IPS DF 4.7 (cell line): ENCODE measurements at regions not wholly inside any gene's neighbourhood (a gene's known extent, or its start where the extent isn't known, plus 50 kb on each side); places are given as distances from the start of the nearest gene placed in this dataset.
"Not testable (repeated sequence)": the region's sequence is repeated elsewhere in the genome, so short reads cannot be mapped to it uniquely, and the experiment has no call there.

ENCODE experiments used
- DNase-seq: peaks from one replicate; pipeline ENCODE4 v3.0.0-alpha.2; 2013; ENCODE audit warnings: low spot score; ENCODE audit errors: extremely low read depth

DNA sequence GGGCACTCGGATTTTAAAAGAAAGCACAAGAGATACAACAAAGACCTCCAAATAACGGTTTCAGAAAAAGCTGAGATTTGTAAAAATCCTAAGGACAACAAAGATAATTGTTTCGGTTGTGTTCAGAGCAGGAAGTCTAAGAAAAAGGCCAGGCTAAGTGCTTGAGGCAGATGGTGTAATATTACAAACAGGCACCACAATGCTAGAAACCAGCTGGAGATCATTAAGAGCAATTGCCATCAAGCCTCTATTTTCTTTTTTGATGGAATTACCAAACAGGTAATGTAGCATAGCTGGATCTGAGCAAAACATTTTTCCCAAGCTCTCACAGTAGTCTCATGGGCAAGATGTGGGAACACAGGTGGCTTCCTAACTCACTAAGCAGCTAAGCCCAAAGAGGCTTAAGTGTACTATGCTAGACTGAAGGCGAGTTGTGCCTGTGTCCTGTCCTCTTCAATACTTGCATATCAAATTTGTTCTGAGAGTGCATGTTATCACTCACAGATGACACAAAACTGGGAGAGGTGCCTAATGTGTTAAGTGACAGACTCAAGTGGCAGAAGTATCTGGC lies 161.6 kb downstream of the GLUL start:
- DNase-seq, result no peak

- DNase-seq, result no peak
Observed at GRCh38 chr1:182229451-182229850, 162.1 kb downstream of the GLUL start.

DNA sequence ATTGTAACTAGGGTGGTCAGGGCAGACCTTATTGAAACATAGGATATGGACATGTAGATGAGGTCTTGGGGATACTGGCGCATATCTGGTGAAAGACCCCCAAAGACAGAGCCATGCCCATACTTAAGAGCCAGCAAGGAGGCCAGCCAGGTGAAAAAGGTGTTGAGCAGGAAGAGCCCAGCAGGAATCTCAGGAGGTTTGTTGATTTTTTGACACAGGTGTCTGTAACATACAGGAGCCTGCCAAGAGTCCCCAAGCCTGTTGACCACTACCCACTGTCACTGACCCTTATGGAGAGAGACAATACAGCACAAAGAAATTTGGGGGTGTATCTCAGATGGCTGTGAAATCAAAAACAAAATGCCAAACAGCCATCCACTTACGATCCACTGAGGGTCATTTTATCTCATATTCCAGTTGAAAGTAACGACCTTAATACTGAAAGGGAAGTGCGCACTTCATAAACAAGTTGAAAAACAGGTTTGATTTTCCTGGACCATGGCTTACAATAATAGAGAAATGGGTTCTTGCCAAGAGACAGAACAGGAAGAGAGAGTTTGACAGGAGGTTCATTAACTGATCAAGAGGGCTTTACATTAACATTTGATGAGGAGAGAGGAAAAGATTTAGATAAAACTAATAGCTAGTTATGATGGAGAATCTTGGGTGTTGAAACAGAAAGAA lies 163.6 kb downstream of the GLUL start:
- DNase-seq, result no peak

DNA sequence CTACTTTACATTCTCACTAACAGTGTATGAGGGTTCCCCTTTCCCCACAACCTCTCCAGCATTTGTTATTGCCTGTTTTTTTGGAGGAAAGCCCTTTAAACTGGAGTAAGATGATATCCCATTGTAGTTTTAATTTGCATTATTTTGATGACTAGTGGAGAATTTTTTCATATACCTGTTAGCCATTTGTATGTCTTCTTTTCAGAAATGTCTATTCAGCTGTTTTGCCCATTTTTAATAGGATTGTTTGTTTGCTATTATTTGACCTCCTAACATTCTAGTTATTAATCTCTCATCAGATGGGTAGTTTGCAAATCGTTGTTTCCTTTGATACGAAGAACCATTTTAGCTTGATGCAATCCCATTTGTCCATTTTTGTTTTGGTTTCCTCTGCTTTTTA lies 165.0 kb downstream of the GLUL start:
- DNase-seq, result no peak

GRCh38 chr1:182225755-182226154 lies 164.2 kb upstream of the ZNF648 start:
- not testable (repeated sequence) for DNase-seq

DNA sequence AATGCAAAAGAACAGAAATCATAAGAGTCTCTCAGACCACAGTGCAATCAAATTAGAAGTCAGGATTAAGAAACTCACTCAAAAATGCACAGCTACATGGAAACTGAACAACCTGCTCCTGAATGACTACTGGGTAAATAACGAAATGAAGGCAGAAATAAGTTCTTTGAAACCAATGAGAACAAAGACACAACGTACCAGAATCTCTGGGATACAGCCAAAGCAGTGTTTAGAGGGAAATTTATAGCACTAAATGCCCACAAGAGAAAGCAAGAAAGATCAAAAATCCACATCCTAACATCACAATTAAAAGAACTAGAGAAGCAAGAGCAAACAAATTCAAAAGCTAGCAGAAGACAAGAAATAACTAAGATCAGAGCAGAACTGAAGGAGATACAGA lies 160.5 kb upstream of the ZNF648 start:
- not testable (repeated sequence) for DNase-seq

GRCh38 chr1:182221367-182221766 lies 159.9 kb upstream of the ZNF648 start:
- DNase-seq, result not testable (repeated sequence)

- DNase-seq, result no peak
Observed at GRCh38 chr1:182217967-182218366, 156.5 kb upstream of the ZNF648 start.

DNA sequence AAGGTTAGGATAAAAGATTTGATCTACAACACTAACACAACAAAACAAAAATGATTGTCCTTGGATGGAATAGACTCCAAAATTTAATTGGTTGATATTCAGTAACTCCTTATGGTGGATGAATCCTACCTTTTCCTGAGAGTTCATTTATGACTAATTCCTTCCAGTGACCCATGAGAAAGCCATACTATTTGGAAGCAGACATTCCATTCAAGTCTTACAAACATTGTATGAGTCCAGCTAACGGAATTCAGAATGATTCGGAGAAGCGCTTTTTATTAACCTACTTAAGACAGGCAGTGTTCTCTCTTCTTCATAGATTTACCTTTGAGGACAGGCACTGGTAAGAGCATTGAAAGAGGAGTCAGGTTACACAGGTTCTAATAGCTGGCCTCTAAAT lies 155.6 kb upstream of the ZNF648 start:
- DNase-seq, result no peak

GRCh38 chr1:182215764-182216163 lies 154.3 kb upstream of the ZNF648 start:
- no peak for DNase-seq

GRCh38 chr1:182213163-182213562 lies 151.7 kb upstream of the ZNF648 start:
- DNase-seq, result no peak

- no peak for DNase-seq
Observed at GRCh38 chr1:182211386-182211785, 149.9 kb upstream of the ZNF648 start.

DNA sequence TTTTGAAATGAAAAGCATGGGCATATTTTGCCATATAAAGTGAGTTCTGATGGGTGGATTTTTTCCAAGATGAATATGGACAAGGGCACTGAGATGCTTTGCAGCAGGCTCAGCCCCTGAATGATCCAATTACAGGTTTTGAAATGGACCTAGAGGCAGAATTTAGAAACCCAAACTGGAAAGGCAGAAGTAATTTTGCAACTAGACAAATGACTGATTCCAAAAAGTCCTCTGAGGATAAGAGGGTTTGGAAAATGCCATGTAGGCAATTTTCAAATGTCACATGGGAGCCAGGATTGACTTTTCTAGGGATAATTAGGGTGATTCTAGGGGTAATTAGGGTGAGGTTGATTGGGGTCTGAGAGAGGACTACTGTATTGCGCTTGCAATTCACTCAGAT lies 148.9 kb upstream of the ZNF648 start:
- no peak for DNase-seq

DNA sequence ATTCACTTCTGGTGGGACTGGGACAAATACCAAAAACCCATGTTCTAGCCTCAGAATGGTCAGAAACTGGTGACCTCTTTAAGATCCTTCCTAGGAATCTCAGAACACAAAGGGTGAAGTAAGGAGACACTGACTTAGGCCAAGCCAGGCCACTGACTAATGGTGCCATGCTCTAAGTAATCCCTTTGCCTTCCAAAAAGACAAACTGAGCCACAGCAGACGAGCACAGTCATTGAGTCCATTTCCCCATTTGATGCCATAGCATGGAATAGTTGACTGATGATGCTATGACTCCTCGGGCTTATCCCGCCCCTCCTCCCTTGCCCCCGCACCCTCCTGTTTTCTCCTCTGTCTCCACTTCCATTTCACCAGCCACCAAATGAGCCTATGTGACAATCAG lies 145.8 kb upstream of the ZNF648 start:
- no peak for DNase-seq

DNA sequence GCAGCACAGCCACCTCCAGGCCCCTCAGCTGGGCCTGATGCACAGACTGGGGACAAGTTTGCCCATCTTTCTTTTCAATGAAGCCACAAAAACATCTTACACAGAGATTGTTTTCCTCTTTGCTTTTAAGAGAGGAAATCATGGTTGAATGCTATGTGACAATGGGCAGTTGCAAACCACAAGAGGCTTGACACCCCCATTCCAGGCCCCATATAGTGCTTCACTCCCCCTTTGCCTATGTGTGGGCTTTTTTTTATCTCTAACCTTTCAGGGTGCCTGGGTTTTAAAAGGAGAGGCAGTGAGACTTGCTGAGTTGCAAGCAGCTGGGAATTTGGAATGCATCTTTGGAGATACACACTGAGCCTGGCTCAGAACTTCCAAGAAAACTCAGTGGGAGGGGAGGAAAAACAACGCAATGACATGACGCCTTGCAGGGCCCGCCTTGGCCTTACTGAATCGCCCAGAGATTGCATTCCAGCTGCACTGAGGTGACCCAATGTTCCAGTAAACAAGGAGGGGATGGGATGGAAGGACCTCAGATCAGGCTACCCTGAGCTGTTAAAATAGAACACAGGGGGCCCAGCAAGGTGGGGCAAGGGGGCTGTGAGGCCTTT lies 145.2 kb upstream of the ZNF648 start:
- DNase-seq, result no peak

- DNase-seq, result no peak
Observed at GRCh38 chr1:182205351-182206022, 144.0 kb upstream of the ZNF648 start.

GRCh38 chr1:182203191-182203875 lies 141.8 kb upstream of the ZNF648 start:
- no peak for DNase-seq

DNA sequence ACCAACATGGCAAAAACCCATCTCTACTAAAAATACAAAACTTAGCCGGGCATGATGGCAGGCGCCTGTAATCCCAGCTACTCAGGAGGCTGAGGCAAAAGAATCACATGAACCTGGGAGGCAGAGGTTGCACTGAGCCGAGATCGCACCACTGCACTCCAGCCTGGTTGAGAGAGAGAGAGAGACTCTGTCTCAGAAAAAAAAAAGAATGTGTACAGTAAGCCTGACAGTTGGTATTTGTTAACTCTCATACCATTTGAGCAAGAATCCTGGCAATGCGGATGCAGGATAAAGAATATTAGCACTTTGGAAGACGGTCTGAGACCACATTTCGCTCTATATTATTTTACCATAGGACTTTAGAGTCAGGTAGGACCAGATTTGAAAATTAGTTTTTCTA lies 140.0 kb upstream of the ZNF648 start:
- not testable (repeated sequence) for DNase-seq

- no peak for DNase-seq
Observed at GRCh38 chr1:182200025-182200812, 138.7 kb upstream of the ZNF648 start.

- peak; percentile 1 for DNase-seq
Observed at GRCh38 chr1:182198006-182198605, 136.6 kb upstream of the ZNF648 start.
